ENCODE measurements at regions not wholly inside any gene's neighbourhood (a gene's known extent, or its start where the extent isn't known, plus 50 kb on each side); places are given as distances from the start of the nearest gene placed in this dataset.

DNA sequence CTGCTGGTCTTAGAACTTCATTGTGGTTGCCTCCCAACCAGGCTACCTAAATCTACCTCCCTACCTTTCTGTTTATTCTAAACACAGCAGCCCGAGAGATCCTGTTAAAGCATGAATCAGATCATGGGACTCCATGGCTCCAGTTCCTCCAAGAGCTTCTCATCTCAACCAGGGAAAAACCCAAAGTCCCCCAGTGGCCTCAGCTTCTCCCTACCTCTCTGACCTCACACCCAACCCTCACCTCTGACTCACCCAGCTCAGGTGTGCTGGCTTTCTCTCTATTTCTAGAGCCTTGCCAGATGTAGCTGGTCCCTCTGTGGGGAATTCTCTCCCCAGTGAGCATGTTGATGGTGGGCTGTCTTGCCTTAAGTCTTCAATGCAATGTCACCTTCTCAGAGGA, 93.8 kb upstream of the COPS8 start:
- no peak overlapping the region for H3K4me3 ChIP-seq (ENCODE audit: low read depth, low read length)
- no peak for DNase-seq (ENCODE audit: low read depth, low spot score)
- in situ Hi-C loops (cut with HindIII; ENCODE audit: low sequenced_read_pairs): no loop called here
- TF ChIP-seq, protein P1, sequence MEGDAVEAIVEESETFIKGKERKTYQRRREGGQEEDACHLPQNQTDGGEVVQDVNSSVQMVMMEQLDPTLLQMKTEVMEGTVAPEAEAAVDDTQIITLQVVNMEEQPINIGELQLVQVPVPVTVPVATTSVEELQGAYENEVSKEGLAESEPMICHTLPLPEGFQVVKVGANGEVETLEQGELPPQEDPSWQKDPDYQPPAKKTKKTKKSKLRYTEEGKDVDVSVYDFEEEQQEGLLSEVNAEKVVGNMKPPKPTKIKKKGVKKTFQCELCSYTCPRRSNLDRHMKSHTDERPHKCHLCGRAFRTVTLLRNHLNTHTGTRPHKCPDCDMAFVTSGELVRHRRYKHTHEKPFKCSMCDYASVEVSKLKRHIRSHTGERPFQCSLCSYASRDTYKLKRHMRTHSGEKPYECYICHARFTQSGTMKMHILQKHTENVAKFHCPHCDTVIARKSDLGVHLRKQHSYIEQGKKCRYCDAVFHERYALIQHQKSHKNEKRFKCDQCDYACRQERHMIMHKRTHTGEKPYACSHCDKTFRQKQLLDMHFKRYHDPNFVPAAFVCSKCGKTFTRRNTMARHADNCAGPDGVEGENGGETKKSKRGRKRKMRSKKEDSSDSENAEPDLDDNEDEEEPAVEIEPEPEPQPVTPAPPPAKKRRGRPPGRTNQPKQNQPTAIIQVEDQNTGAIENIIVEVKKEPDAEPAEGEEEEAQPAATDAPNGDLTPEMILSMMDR (IDR thresholded peaks at IDR 0.05; ENCODE audit: low read depth, low read length): no peak

DNA sequence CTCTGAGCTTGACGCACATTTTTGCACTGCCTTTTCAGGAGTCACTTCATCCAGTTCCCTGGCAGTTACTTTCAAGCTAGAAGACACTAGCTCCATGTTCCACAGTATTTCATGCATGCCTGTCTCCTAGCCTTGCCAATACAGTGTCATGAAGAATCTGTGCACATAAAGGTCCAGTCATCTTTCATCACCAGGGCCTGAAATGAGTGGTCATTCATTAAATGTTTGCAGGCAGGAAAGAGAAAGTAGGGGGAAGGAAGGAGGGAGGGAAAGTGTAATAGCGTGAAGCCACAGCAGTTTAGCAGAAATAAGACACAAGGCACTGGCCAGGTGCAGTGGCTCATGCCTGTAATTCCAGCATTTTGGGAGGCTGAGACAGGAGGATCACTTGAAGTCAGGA, 92.4 kb upstream of the COPS8 start:
- no peak for DNase-seq (ENCODE audit: low read depth, low spot score)
- in situ Hi-C loops (cut with HindIII; ENCODE audit: low sequenced_read_pairs): no loop called here
- TF ChIP-seq, protein P1 (IDR thresholded peaks at IDR 0.05; ENCODE audit: low read depth, low read length): no peak
- H3K4me3 ChIP-seq (ENCODE audit: low read depth, low read length): no peak overlapping the region

DNA sequence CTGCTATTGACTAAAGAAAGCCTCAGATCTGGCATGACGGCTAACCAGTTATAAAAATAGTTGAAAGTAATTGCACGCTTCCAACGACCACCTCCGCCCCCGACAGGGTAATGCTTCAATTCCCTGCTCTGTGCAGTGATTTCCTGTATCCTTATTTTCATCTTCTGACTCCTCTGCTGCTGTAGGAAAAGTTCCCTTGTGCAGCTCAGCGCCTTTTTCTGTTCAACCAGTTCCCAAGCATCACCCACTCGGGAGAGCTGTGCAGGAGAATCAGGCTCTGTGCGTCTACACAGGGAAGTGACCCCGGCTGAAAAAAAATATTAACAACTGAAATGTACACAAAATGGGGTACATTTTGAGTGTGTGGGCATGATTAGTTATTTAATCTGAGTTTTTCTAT, 91.3 kb upstream of the COPS8 start:
- in situ Hi-C loops (cut with HindIII; ENCODE audit: low sequenced_read_pairs): no loop called here
- TF ChIP-seq, protein P1 (IDR thresholded peaks at IDR 0.05; ENCODE audit: low read depth, low read length): no peak
- H3K4me3 ChIP-seq (ENCODE audit: low read depth, low read length): no peak overlapping the region
- DNase-seq (ENCODE audit: low read depth, low spot score): no peak

DNA sequence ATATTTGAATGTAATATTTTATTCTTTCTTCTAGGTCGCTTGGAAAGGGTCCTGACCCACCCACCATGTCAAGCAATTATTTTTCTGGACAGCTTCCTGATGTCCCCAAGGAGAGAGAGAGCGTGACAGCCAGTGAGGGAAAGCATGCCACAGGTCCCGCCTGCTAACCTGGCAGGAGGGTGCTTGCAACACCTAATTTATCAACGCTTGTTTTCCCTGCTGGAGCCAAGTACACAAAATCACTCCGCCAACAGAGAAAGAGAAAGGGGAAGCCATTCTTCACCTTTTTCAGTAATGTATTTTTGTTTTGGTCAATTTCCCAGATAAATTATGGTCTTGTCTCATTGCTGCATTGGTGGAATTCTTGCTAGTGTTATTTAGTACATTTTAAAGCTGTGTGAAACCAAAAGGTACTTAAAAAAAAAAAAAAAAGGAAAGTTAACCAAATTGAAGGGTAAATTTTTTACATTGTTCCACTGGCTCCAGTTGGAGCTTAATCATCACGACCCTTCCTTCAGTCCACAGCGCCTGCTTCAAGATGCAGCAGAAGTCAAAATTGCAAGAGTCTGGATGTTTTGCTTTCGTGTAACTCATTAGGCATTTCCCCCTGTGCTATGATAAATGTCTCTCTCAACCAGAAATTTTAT, 88.5 kb upstream of the COPS8 start:
- in situ Hi-C loops (cut with HindIII; ENCODE audit: low sequenced_read_pairs): no loop called here

DNA sequence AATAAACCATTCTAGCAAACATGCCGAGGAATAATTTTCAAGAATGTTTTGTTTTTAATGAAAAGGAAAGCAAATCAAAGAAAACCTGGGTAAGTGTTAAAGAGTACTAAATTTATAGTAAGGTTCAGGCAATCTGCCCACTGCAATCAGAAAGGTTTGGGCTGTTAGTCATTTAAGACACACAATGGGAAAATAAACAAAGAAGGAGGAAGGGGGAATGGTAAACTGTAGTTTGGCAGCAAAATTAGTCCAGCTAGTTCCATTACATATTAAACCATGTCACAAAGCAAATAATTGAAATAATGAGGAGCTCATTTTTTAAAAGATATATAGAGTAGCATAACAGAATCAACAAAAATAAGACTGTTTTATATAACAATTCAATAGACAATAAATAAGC, 87.5 kb upstream of the COPS8 start:
- DNase-seq (ENCODE audit: low read depth, low spot score): peak; percentile 18
- in situ Hi-C loops (cut with HindIII; ENCODE audit: low sequenced_read_pairs): no loop called here
- TF ChIP-seq, protein P1 (IDR thresholded peaks at IDR 0.05; ENCODE audit: low read depth, low read length): no peak
- H3K4me3 ChIP-seq (ENCODE audit: low read depth, low read length): no peak overlapping the region

More for the DNA sequence above, 88.5 kb upstream of the COPS8 start:
- TF ChIP-seq, protein P1 (IDR thresholded peaks at IDR 0.05; ENCODE audit: low read depth, low read length): no peak
- peak; percentile 17 for DNase-seq (ENCODE audit: low read depth, low spot score)
- H3K4me3 ChIP-seq (ENCODE audit: low read depth, low read length): no peak overlapping the region

DNA sequence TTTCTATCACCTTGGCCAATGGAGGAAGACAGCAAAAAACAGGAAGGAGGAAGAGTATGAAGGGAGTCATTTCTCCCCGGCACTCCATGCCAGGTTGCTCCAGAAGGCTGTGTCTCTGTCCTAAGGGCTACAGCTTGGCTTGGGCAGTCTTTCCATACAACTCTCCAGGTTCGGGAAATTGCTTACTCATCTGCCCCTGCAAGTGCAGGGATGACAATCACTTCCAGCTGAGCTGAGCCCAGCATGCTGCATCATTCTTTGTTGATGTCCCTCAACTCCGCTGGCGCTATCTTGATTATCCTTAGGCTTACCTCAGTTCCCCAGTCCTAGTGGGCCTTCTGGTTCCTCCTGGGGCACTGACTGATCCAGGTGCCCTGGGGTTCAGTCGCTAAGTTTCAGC, 86.9 kb upstream of the COPS8 start:
- in situ Hi-C loops (cut with HindIII; ENCODE audit: low sequenced_read_pairs): no loop called here
- no peak for DNase-seq (ENCODE audit: low read depth, low spot score)
- TF ChIP-seq, protein P1 (IDR thresholded peaks at IDR 0.05; ENCODE audit: low read depth, low read length): no peak
- no peak overlapping the region for H3K4me3 ChIP-seq (ENCODE audit: low read depth, low read length)

All from astrocyte of the spinal cord (primary cell).